CD4-positive, alpha-beta T cell treated with Interleukin-17A for 4 hours (primary cell): ENCODE measurements at regions not wholly inside any gene's neighbourhood (a gene's known extent, or its start where the extent isn't known, plus 50 kb on each side); places are given as distances from the start of the nearest gene placed in this dataset.
"Not testable (repeated sequence)": the region's sequence is repeated elsewhere in the genome, so short reads cannot be mapped to it uniquely, and the experiment has no call there.

Source experiments
- DNase-seq: peaks from one replicate; pipeline ENCODE4 v3.0.0-alpha.2; 2020; ENCODE audit warnings: mixed read lengths

DNA sequence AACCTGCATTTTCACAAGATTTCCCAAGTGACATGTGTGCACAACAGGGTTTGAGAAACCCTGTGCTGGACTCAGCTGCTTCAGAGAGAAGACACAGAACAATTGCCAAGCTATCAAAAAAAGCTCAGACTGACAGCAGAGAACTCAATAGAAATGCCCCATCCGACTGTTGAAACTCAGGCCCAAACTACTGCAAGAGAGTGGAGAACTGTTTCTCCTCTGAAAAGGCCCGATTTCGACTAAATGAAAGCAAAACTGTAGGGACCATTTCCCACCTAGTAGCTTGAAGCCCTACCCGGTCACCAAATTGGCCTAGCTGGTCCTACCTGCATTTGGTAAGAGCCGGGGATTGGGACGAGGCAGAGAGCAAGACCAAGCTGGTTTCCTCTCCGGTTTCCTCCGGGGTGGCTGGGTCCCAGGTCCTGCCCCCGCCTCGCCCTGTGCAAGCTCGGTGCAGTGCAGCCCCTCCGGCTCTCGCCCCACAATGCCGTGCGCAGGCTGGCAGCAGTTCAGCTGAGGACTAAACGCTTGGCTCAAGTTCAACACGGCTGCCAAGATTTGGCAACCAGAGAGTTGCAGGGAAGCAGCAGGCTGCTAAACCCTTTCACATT is 1180.6 kb downstream of the VRK1 start:
- peak; percentile 89 for DNase-seq

- peak; percentile 89 for DNase-seq
These were observed 1181.2 kb downstream of the VRK1 start for GRCh38 chr14:97978341-97978740.

GRCh38 chr14:97993508-97994019 is 1196.4 kb downstream of the VRK1 start:
- no peak for DNase-seq

DNA sequence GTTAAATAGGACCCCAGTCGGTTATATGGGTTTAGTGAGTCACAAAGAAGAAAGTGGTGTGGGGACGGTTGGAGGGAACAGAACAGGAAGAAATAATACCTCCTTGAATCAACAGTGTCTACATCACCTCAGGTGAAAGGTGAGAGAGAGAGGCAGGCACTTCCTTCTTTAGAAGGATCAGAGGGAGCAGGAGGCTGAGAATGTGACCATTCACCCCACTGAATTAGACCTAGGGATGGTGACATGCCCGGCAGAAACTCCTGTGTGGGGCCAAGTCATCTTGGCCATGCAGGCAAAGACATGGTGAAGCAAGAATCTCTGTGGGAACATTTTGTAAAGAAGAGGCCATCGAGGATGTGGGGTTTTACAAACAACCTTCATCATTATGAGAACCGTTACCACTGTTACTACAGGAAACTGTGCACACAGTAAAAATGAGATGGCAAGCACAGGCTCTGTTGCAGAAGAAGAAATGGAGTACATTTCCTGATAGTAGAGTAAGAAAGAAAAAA is 1196.9 kb downstream of the VRK1 start:
- peak; percentile 57 for DNase-seq

DNA sequence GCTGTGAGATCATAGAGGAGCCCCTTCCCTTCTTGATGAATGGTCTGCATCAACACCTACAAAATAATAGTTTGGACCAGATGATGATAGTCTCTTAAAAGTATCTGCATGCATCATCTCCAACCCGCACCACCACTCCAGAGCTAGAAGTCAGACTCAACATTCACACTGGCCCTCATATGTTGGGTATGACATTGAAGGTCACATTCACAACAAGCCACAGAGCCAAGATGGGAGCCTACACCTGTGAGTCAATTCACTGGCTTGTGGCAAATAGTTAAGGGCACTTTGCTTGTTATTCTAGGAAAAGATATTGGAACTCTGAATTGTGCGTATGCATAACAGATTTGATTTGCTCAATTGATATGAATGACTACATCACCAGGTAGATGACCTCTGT is 1197.9 kb downstream of the VRK1 start:
- DNase-seq = no peak

DNA sequence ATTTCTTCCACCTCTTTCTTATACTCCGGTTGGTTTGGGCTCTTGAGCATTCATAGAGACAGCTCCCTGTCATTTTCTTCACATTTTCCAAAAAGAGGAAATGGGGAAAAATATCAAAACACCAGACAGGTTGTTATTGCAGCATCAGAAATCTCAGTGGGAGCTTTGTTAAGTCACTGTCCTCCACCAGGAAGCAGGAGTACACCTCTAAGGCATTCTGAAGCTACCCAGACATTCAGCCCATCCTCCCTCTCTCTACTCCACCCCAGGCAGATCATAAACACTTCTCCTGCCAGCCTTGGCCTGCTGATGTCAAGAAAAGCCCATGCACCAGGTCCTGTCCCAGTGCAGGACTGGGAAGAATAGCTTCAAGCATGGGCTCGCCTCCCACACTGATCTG is 1198.3 kb downstream of the VRK1 start:
- peak; percentile 57 for DNase-seq

DNA sequence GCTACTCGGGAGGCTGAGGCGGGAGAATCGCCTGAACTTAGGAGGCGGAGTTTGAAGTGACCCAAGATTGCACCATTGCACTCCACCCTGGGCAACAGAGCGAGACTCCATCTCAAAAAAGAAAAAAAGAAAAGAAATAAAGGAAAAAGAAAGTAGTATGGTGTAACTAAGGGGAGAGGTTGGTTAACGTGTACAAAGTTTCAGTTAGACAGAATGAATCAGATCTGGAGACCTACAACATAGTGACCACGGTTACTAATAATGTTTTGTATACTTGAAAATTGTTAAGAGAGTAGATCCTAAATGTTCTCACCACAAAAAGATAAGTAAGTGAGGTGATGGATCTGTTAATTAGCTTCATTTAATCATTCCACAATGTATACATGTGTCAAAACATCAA is 1208.8 kb downstream of the VRK1 start:
- no peak for DNase-seq

- DNase-seq = peak; percentile 34
These were observed 1211.4 kb downstream of the VRK1 start for GRCh38 chr14:98008381-98009113.

GRCh38 chr14:98009177-98009576 is 1212.0 kb downstream of the VRK1 start:
- not testable (repeated sequence) for DNase-seq

- peak; percentile 26 for DNase-seq
These were observed 1213.6 kb downstream of the VRK1 start for GRCh38 chr14:98010784-98011183.

DNA sequence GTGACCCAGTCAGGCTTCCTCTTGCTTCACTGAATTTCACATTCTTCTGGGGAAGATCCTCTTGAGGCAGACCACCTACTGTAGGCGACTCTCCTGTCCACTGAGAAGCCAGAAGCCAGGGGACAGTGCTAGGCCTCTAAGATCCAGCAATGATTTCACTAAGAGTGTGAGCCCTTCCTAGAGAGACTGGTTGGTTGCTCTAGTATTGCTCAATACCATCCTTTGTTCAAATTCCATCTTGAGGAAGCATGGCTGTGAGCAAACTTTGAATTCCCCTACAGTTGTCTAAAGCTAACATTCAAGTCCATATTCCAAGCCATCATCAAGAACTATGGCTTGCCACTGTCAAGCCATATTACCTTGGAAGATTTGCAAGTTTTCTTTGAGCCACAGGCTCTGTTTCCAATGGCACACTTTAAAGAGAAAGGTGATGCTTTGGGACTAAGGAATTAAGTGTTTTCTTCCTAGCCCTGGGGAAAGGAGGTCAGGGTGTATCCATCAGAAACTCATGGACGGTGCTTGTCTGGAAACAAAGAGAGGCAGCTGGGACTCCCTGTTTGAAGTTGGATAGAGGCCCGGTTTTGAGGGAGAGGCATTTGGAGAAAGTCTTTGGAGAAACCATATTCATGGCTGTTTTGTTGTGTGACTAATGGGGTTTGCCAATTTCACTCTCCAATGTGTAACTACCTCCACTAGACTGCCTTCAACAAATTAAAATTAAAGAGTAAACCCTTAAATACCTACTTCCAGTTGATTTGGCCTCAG is 1217.9 kb downstream of the VRK1 start:
- DNase-seq = no peak

GRCh38 chr14:98015921-98016320 is 1218.7 kb downstream of the VRK1 start:
- peak; percentile 40 for DNase-seq

DNA sequence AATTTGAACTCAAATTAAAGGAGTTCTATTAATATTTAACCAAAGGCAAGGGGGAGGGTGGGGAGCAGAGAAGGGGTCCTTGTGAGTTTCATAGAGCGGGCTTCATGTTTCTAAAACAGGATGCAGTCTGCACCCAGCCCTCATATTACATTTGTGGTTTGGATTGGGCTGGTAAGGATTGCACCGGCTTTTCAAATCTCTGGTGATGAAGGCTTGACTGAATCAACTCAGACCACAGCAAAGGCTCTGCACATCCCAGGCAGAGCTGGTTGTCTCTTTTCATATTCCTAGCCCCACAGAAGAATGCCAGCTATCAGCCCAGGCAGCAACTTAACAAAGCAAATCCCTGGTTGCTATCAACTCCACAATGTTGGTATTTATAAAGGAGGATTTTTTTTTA is 1221.4 kb downstream of the VRK1 start:
- DNase-seq = peak; percentile 72

DNA sequence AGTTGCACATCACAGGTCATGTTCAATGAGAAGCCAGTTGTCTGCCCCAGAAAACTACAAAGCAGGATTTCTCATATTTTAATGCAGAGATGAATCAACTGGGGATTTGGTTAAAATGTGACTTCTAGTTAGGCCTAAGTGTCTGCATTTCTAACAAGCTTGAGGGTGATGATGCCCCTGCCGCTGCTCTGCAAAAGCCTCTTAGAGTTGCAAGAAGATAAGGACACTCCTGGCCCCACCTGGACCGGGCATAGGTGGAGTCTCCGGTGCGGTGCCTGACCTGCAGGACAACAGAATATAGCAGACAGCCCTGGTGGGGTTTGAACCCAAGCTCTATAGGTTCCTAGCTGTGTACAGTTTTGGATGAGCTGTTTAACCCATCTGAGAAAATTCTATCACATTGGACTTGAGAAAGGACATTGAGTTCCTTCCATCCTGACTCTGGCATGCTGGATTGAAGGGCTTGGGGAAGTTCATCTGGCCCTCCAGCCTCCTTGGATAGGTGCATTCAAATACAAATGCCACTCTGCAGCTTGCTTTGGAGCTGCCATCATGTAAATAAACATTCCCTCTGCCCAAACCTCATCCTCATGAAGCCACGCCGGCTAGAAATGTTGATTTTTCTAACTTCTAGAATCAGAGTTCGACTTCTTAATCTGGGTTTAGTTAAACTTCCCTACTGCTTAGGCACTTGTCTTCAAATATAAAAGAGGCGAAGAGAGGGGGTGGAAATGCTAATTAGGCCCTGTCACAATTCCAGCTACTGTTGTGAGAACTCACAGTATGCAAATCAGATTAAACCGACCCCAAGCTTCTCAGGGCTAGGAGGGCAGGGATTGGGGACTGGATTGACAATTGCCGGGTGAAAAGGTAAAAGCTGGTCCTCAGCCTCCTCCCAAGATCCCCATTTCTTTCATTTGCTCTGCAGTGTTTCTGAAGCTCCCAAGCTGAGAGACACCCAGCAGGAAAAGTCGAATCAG is 1225.6 kb downstream of the VRK1 start:
- no peak for DNase-seq

GRCh38 chr14:98028162-98028561 is 1231.0 kb downstream of the VRK1 start:
- no peak for DNase-seq

DNA sequence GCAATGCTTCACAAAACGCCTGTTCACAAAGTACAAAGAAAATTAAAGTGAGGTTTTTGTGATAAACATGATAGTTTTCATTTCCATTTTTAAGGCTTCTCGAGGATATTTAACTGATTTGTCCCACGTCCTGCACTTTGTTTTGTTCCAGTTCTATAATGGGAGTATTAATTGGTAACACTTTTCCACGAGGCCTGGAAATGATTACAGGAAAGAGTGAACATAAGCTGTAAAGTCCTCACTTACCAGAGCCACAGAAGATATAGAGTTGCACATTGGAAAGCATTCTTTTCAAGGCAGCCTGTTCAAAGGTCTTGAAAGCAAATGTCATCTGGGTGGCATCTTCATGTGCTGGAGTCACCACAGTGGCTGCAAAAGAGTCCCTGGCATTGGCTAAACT is 1236.6 kb downstream of the BCL11B start:
- no peak for DNase-seq

GRCh38 chr14:98037831-98038230 is 1234.2 kb downstream of the BCL11B start:
- DNase-seq = no peak

DNA sequence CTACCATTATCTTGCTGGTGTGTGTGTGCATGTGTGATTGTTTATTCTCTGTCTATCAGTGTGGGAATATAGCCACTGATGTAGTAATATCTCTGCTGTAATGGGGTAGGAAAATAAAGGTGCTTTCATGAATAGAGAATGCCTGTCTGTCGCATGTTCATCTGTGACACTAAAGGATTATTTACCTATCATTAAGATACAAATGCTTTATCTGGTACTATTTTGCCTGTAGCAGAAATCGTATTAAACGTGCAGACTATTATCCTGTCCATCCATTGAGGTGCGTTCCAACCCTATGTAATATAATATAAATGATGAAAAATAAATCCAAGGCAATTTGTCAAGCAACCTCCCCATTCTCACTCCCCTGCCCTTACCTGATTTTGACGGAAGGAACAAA is 1215.1 kb downstream of the BCL11B start:
- DNase-seq = no peak

GRCh38 chr14:98059106-98059505 is 1212.9 kb downstream of the BCL11B start:
- DNase-seq = no peak

GRCh38 chr14:98062083-98062482 is 1209.9 kb downstream of the BCL11B start:
- DNase-seq = no peak

GRCh38 chr14:98069712-98070171 is 1202.3 kb downstream of the BCL11B start:
- DNase-seq = no peak

- no peak for DNase-seq
These were observed 1201.5 kb downstream of the BCL11B start for GRCh38 chr14:98070536-98070935.
